ENCODE measurements at regions not wholly inside any gene's neighbourhood (a gene's known extent, or its start where the extent isn't known, plus 50 kb on each side); places are given as distances from the start of the nearest gene placed in this dataset.

DNA sequence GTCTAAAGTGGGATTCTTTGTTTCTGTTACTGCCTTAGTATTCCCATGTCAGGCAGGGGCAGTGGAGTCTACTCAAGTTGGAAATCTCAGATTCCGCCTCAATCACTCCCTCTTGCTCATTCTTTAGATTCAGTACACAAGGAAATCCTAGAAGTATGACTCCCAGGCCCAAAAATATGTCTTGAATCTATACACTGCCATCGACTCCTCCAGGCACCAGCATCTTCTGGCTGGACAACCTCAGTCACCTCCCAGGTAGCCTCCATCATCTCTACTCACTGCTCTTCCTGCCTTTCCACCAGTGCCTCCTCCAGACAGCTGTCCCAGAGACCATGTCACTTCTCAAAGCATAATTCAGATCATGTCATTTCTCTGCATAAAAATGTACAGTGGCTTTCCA, 329.9 kb downstream of the CDC5L start:
- no peaks in the 10 kb centered on the region for H3K4me1 Mint-ChIP-seq
- DNase-seq: no peak
- no peaks in the 10 kb centered on the region for H3K9me3 Mint-ChIP-seq
- H3K27me3 Mint-ChIP-seq: peaks cover 3% of the 10 kb centered on the region
- H3K4me3 Mint-ChIP-seq: no peak overlapping the region
- intact Hi-C loops (cut with micrococcal nuclease): no loop called here
- no peaks in the 10 kb centered on the region for H3K36me3 Mint-ChIP-seq (ENCODE audit: low read depth)
- H3K27ac Mint-ChIP-seq: no peak overlapping the region

GRCh38 chr6:44721954-44722578, 334.6 kb downstream of the CDC5L start:
- H3K4me1 Mint-ChIP-seq: no peaks in the 10 kb centered on the region
- H3K27me3 Mint-ChIP-seq: peaks cover 8% of the 10 kb centered on the region
- no peaks in the 10 kb centered on the region for H3K36me3 Mint-ChIP-seq (ENCODE audit: low read depth)
- no peak overlapping the region for H3K4me3 Mint-ChIP-seq
- DNase-seq: no peak
- intact Hi-C loops (cut with micrococcal nuclease): no loop called here
- H3K27ac Mint-ChIP-seq: no peak overlapping the region
- no peaks in the 10 kb centered on the region for H3K9me3 Mint-ChIP-seq

GRCh38 chr6:44722736-44723135, 335.2 kb downstream of the CDC5L start:
- H3K9me3 Mint-ChIP-seq: no peaks in the 10 kb centered on the region
- H3K27ac Mint-ChIP-seq: no peak overlapping the region
- intact Hi-C loops (cut with micrococcal nuclease): no loop called here

GRCh38 chr6:44723439-44724197, 336.1 kb downstream of the CDC5L start:
- peaks cover 8% of the 10 kb centered on the region for H3K27me3 Mint-ChIP-seq
- no peaks in the 10 kb centered on the region for H3K9me3 Mint-ChIP-seq
- no peaks in the 10 kb centered on the region for H3K36me3 Mint-ChIP-seq (ENCODE audit: low read depth)
- H3K27ac Mint-ChIP-seq: no peak overlapping the region
- H3K4me3 Mint-ChIP-seq: no peak overlapping the region
- DNase-seq: no peak
- intact Hi-C loops (cut with micrococcal nuclease): no loop called here
- H3K4me1 Mint-ChIP-seq: no peaks in the 10 kb centered on the region

More at GRCh38 chr6:44722736-44723135, 335.2 kb downstream of the CDC5L start:
- Mint-ChIP-seq H3K27me3 (peaks cover 8% of the 10 kb centered on the region), H3K4me3 (no peak overlapping the region), H3K36me3 (ENCODE audit: low read depth) (no peaks in the 10 kb centered on the region), H3K4me1 (no peaks in the 10 kb centered on the region)
- no peak for DNase-seq

- Mint-ChIP-seq H3K27ac (no peak overlapping the region), H3K4me1 (no peaks in the 10 kb centered on the region), H3K4me3 (no peak overlapping the region), H3K9me3 (no peaks in the 10 kb centered on the region), H3K27me3 (peaks cover 5% of the 10 kb centered on the region), H3K36me3 (ENCODE audit: low read depth) (no peaks in the 10 kb centered on the region)
- intact Hi-C loops (cut with micrococcal nuclease): no loop called here
- DNase-seq: no peak
Measured at GRCh38 chr6:44725070-44725469, 337.6 kb downstream of the CDC5L start.

- DNase-seq: no peak
- no peaks in the 10 kb centered on the region for H3K4me1 Mint-ChIP-seq
- intact Hi-C loops (cut with micrococcal nuclease): no loop called here
- no peak overlapping the region for H3K27ac Mint-ChIP-seq
- H3K4me3 Mint-ChIP-seq: no peak overlapping the region
- H3K9me3 Mint-ChIP-seq: no peaks in the 10 kb centered on the region
- H3K27me3 Mint-ChIP-seq: peaks cover 5% of the 10 kb centered on the region
- no peaks in the 10 kb centered on the region for H3K36me3 Mint-ChIP-seq (ENCODE audit: low read depth)
Measured at GRCh38 chr6:44727651-44728630, 340.4 kb downstream of the CDC5L start.

GRCh38 chr6:44730771-44731391, 343.4 kb downstream of the CDC5L start:
- Mint-ChIP-seq H3K9me3 (no peaks in the 10 kb centered on the region), H3K27ac (no peak overlapping the region), H3K4me3 (no peak overlapping the region), H3K4me1 (peaks cover 5% of the 10 kb centered on the region), H3K36me3 (ENCODE audit: low read depth) (no peaks in the 10 kb centered on the region), H3K27me3 (peaks cover 2% of the 10 kb centered on the region)
- DNase-seq: no peak
- intact Hi-C loops (cut with micrococcal nuclease): no loop called here

DNA sequence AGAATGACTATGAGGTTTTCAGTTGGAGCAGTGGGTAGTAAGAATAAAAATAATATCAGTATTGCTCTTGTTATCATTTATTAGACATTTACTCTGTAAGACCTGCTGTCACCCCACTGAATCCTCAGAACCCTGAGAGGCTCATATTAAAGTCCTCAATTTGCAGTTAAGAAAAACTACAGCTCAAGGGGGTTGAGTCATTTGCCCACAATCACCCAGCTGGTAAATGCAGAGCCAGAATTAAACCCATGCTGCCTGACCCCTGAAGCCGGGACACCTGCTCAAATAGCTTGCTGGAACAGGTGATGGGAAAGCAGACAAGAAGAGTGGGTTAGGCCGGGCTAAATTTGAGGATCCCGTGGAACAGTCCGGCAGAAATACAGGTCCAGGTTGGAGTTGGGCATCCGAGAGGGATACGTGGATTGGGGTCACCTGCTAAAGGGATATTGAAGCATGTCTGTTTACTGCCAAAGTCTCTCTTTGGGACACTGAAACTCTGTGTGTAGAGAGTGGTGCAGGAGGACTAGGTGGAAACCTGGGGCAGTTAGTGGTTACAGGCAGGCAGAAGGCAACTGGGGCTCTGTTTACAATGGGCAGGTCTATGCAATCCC, 344.1 kb downstream of the CDC5L start:
- Mint-ChIP-seq H3K4me3 (no peak overlapping the region), H3K27ac (no peak overlapping the region), H3K9me3 (no peaks in the 10 kb centered on the region), H3K4me1 (peaks cover 5% of the 10 kb centered on the region), H3K36me3 (ENCODE audit: low read depth) (no peaks in the 10 kb centered on the region), H3K27me3 (no peaks in the 10 kb centered on the region)
- no peak for DNase-seq
- intact Hi-C loops (cut with micrococcal nuclease): no loop called here

- DNase-seq: no peak
- Mint-ChIP-seq H3K27ac (no peak overlapping the region), H3K4me1 (peaks cover 5% of the 10 kb centered on the region), H3K36me3 (ENCODE audit: low read depth) (no peaks in the 10 kb centered on the region), H3K9me3 (no peaks in the 10 kb centered on the region), H3K4me3 (no peak overlapping the region), H3K27me3 (no peaks in the 10 kb centered on the region)
- intact Hi-C loops (cut with micrococcal nuclease): no loop called here
Measured at GRCh38 chr6:44732243-44732642, 344.7 kb downstream of the CDC5L start.

- H3K27me3 Mint-ChIP-seq: no peaks in the 10 kb centered on the region
- DNase-seq: no peak
- H3K27ac Mint-ChIP-seq: no peak overlapping the region
- intact Hi-C loops (cut with micrococcal nuclease): no loop called here
- H3K9me3 Mint-ChIP-seq: no peaks in the 10 kb centered on the region
- no peaks in the 10 kb centered on the region for H3K36me3 Mint-ChIP-seq (ENCODE audit: low read depth)
- peaks cover 5% of the 10 kb centered on the region for H3K4me1 Mint-ChIP-seq
- H3K4me3 Mint-ChIP-seq: no peak overlapping the region
Measured at GRCh38 chr6:44733126-44733525, 345.6 kb downstream of the CDC5L start.

DNA sequence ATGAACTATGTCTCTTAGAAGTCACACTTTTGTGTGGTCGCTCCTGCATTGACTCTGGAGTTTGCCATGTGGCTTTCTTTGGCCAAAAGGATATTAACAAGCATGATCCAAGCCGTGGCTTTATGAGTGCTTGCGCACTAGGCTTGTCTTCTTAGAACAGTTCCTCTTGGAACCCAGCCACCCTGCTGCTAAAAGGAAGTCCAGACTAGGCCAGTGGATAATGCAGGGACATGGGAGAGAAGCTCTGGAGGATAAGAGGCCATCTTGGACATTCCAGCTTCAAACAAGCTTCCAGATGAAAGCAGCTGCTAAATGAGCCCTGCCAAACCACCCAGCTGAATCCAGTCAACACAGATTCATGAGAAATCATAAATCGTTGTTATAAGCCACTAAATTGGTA, 346.4 kb downstream of the CDC5L start:
- no peaks in the 10 kb centered on the region for H3K27me3 Mint-ChIP-seq

DNA sequence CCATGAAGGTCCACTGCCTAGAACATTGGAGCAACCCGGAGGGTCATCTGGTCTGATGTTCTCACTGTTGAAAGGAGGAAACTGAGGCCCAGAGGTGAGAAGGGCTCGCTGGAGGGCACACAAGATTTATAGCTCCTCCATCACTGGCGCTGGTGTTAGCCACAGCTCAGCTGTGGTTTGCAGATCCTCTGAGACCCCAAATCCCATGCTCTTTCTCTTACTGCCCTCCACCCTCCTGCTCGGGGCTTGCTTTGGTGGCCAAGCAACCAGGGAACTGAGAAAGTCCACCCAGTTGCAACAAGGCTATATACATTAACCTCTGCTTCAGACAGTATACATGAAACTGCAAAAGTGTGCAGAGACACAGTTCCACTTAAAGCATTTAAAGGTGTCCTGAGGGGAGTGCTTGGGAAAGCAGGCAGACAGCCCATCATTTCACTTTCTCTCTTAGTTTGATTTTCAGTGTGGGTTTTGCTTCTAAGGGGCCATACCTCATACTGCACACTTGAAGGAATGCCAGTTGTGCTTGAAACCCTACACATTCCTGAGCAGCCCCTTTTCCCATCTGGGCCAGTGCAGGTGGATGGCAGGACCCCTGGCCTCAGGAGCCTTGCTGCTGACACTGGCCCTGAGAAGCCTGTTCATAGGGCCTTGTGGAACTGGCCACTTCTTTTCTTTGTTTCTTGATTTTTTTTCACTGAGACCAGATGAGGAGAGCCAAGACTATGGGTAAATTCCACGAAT, 347.6 kb downstream of the CDC5L start:
- no peak overlapping the region for H3K27ac Mint-ChIP-seq
- no peak for DNase-seq
- H3K9me3 Mint-ChIP-seq: no peaks in the 10 kb centered on the region
- no peak overlapping the region for H3K4me3 Mint-ChIP-seq
- intact Hi-C loops (cut with micrococcal nuclease): no loop called here
- no peaks in the 10 kb centered on the region for H3K36me3 Mint-ChIP-seq (ENCODE audit: low read depth)
- H3K4me1 Mint-ChIP-seq: peaks cover 6% of the 10 kb centered on the region
- no peaks in the 10 kb centered on the region for H3K27me3 Mint-ChIP-seq

More for the DNA sequence above, 346.4 kb downstream of the CDC5L start:
- no peak overlapping the region for H3K4me3 Mint-ChIP-seq
- intact Hi-C loops (cut with micrococcal nuclease): no loop called here
- H3K9me3 Mint-ChIP-seq: no peaks in the 10 kb centered on the region
- H3K4me1 Mint-ChIP-seq: peaks cover 6% of the 10 kb centered on the region
- no peaks in the 10 kb centered on the region for H3K36me3 Mint-ChIP-seq (ENCODE audit: low read depth)
- DNase-seq: no peak
- no peak overlapping the region for H3K27ac Mint-ChIP-seq

- no peak for DNase-seq
- no peak overlapping the region for H3K27ac Mint-ChIP-seq
- peaks cover 6% of the 10 kb centered on the region for H3K4me1 Mint-ChIP-seq
- H3K9me3 Mint-ChIP-seq: no peaks in the 10 kb centered on the region
- no peak overlapping the region for H3K4me3 Mint-ChIP-seq
- no peaks in the 10 kb centered on the region for H3K27me3 Mint-ChIP-seq
- no peaks in the 10 kb centered on the region for H3K36me3 Mint-ChIP-seq (ENCODE audit: low read depth)
- intact Hi-C loops (cut with micrococcal nuclease): no loop called here
Measured at GRCh38 chr6:44735630-44735963, 348.1 kb downstream of the CDC5L start.
